GM12865 (cell line): ENCODE measurements at regions not wholly inside any gene's neighbourhood (a gene's known extent, or its start where the extent isn't known, plus 50 kb on each side); places are given as distances from the start of the nearest gene placed in this dataset.

Experiments used
- DNase-seq: peaks from one replicate; pipeline ENCODE4 v3.0.0; 2010; ENCODE audit warnings: low read depth
- H3K4me3 ChIP-seq: 2 replicates; pipeline ENCODE4 v1.5.1; 2011; ENCODE audit warnings: mild to moderate bottlenecking, low read depth, low read length, control low read depth
- CTCF ChIP-seq: IDR thresholded peaks from 2 replicates; pipeline ENCODE4 v1.5.1; 2011; ENCODE audit warnings: low read length, control low read depth, low read depth, inconsistent platforms; ENCODE audit not compliant: insufficient read depth; ENCODE audit errors: missing control alignments

- H3K4me3 ChIP-seq = no peak overlapping the region
- no peak for TF ChIP-seq CTCF
- DNase-seq = no peak
Observed at GRCh38 chr3:145951441-145951840, 209.5 kb downstream of the PLOD2 start.

GRCh38 chr3:145952536-145952935 lies 208.4 kb downstream of the PLOD2 start:
- no peak overlapping the region for H3K4me3 ChIP-seq
- no peak for TF ChIP-seq CTCF
- no peak for DNase-seq

GRCh38 chr3:145953316-145953715 lies 207.7 kb downstream of the PLOD2 start:
- DNase-seq = no peak
- no peak overlapping the region for H3K4me3 ChIP-seq
- no peak for TF ChIP-seq CTCF

GRCh38 chr3:145959457-145960088 lies 201.4 kb downstream of the PLOD2 start:
- DNase-seq = no peak
- TF ChIP-seq CTCF = no peak
- H3K4me3 ChIP-seq = no peak overlapping the region

GRCh38 chr3:145963111-145963510 lies 197.9 kb downstream of the PLOD2 start:
- TF ChIP-seq CTCF = no peak

GRCh38 chr3:145967043-145967442 lies 193.9 kb downstream of the PLOD2 start:
- DNase-seq = no peak
- TF ChIP-seq CTCF = no peak
- H3K4me3 ChIP-seq = no peak overlapping the region

More at GRCh38 chr3:145963111-145963510, 197.9 kb downstream of the PLOD2 start:
- H3K4me3 ChIP-seq = no peak overlapping the region
- no peak for DNase-seq

- DNase-seq = no peak
- TF ChIP-seq CTCF = no peak
- H3K4me3 ChIP-seq = no peak overlapping the region
Observed at GRCh38 chr3:145971186-145971585, 189.8 kb downstream of the PLOD2 start.
